GM13977 (cell line): ENCODE measurements at regions not wholly inside any gene's neighbourhood (a gene's known extent, or its start where the extent isn't known, plus 50 kb on each side); places are given as distances from the start of the nearest gene placed in this dataset.
"Not testable (repeated sequence)": the region's sequence is repeated elsewhere in the genome, so short reads cannot be mapped to it uniquely, and the experiment has no call there.

Source experiments
- DNase-seq: peaks from one replicate; pipeline ENCODE4 v3.0.0; 2012; ENCODE audit warnings: low spot score
- in situ Hi-C: fragments of 300-500 bp; cut with MboI; formaldehyde crosslinking; loops from one replicate; pipeline ENCODE4 v1.12.0; 2022; ENCODE audit warnings: low sequenced_read_pairs, low pct_unique_long_range_greater_than_20kb, mixed read lengths, inconsistent platforms; ENCODE audit not compliant: unreplicated experiment
- TF ChIP-seq, protein P1 (sequence below): IDR thresholded peaks from 2 replicates; pipeline ENCODE4 v1.5.1; 2012; ENCODE audit warnings: mild to moderate bottlenecking, control low read depth; ENCODE audit not compliant: insufficient read depth; ENCODE audit errors: extremely low read depth, missing control alignments

- no peak for DNase-seq
- TF ChIP-seq, protein P1, sequence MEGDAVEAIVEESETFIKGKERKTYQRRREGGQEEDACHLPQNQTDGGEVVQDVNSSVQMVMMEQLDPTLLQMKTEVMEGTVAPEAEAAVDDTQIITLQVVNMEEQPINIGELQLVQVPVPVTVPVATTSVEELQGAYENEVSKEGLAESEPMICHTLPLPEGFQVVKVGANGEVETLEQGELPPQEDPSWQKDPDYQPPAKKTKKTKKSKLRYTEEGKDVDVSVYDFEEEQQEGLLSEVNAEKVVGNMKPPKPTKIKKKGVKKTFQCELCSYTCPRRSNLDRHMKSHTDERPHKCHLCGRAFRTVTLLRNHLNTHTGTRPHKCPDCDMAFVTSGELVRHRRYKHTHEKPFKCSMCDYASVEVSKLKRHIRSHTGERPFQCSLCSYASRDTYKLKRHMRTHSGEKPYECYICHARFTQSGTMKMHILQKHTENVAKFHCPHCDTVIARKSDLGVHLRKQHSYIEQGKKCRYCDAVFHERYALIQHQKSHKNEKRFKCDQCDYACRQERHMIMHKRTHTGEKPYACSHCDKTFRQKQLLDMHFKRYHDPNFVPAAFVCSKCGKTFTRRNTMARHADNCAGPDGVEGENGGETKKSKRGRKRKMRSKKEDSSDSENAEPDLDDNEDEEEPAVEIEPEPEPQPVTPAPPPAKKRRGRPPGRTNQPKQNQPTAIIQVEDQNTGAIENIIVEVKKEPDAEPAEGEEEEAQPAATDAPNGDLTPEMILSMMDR, result no peak
- in situ Hi-C loops, result no loop called here
Measured at GRCh38 chrX:128653524-128654060, 601.4 kb upstream of the ACTRT1 start.

DNA sequence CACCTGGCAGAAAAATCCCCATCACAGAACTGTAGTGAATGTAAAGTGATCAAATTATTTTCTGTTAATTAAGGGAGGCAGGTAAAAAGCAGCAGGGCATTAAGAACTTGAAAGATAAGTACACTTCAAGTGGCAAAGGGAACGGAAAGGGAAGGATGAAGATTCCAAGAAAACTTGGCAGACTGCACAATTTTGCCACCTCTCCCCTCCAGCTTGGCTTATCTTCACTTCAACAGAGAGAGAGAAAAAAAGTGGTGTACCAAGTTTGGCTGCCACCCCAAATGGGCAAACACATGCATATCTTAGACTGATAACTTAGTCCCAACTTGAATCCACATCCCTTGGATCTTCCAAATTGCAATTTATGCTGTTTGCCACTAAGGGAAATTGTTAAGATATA lies 598.1 kb upstream of the ACTRT1 start:
- TF ChIP-seq, protein P1, result no peak
- DNase-seq, result no peak
- in situ Hi-C loops, result no loop called here

- in situ Hi-C loops, result no loop called here
- TF ChIP-seq, protein P1, result no peak
- no peak for DNase-seq
Measured at GRCh38 chrX:128634754-128635153, 582.6 kb upstream of the ACTRT1 start.

DNA sequence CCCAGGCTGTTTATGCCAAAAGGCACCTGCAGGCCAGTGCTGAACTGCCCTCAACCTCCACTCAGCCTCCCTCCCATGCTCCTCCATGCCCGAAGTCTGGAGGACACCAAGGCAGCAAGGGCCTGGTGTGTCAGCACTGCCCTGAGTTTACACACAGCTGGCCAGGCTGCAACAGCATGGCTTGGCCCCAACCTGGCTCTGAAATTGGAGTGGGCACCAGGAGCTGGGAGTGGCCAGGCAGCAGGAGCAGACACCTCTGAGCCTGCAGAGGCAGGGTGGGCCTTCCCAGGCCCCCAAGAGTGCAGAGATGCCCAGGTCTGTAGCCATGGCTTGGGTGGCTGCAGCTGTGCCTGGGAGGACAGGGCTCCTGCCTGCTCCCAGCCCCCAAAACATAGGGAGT lies 571.2 kb upstream of the ACTRT1 start:
- in situ Hi-C loops, result no loop called here
- no peak for DNase-seq

DNA sequence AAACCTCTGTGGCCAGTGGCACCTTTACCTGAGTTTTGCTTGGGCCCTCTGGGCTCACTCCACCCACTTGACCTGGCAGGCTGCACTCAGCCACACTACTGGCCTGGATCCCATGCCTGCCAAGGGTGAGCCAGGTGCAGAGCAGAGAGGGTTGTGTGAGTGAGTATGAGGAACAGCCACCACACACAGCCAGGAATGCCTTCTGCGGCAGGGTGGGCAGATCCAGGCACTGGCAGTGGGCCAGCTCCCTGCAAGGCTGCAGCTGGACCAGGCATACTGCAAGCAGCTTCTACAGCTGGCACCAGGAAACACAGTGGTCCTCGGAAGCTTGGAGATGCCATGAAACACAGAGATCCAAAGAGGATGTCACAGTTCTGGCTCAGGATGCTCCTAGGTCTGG lies 570.1 kb upstream of the ACTRT1 start:
- in situ Hi-C loops, result no loop called here
- no peak for DNase-seq
- TF ChIP-seq, protein P1, result no peak

More for the DNA sequence above, 571.2 kb upstream of the ACTRT1 start:
- TF ChIP-seq, protein P1, result no peak

GRCh38 chrX:128619490-128619889 lies 567.3 kb upstream of the ACTRT1 start:
- in situ Hi-C loops, result no loop called here
- TF ChIP-seq, protein P1, result no peak

GRCh38 chrX:128616933-128617332 lies 564.7 kb upstream of the ACTRT1 start:
- TF ChIP-seq, protein P1, result no peak

More at GRCh38 chrX:128619490-128619889, 567.3 kb upstream of the ACTRT1 start:
- DNase-seq, result no peak

DNA sequence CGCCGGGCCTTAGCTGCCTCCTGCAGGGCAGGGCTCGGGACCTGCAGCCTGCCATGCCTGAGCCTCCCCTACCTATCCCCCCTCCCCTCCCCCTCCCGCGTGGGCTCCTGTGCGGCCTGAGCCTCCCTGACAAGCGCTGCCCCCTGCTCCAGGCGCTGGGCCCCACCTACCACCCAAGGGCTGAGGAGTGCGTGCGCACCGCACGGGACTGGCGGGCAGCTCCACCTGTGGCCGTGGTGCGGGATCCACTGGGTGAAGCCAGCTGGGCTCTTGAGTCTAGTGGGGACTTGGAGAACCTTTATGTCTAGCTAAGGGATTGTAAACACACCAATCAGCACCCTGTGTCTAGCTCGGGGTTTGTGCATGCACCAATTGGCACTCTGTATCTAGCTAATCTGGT lies 554.6 kb upstream of the ACTRT1 start:
- in situ Hi-C loops, DNase-seq: not testable (repeated sequence)

More at GRCh38 chrX:128616933-128617332, 564.7 kb upstream of the ACTRT1 start:
- DNase-seq, result no peak
- in situ Hi-C loops, result no loop called here

GRCh38 chrX:128606357-128606756 lies 554.2 kb upstream of the ACTRT1 start:
- in situ Hi-C loops, DNase-seq: not testable (repeated sequence)
